M059J (cell line): ENCODE measurements at regions not wholly inside any gene's neighbourhood (a gene's known extent, or its start where the extent isn't known, plus 50 kb on each side); places are given as distances from the start of the nearest gene placed in this dataset.

Experiments
- DNase-seq: peaks from one replicate; pipeline ENCODE4 v3.0.0-alpha.2; 2012; ENCODE audit warnings: low read depth

- DNase-seq, result no peak
These were observed 63.8 kb upstream of the IL1R1 start for GRCh38 chr2:102078773-102079172.

DNA sequence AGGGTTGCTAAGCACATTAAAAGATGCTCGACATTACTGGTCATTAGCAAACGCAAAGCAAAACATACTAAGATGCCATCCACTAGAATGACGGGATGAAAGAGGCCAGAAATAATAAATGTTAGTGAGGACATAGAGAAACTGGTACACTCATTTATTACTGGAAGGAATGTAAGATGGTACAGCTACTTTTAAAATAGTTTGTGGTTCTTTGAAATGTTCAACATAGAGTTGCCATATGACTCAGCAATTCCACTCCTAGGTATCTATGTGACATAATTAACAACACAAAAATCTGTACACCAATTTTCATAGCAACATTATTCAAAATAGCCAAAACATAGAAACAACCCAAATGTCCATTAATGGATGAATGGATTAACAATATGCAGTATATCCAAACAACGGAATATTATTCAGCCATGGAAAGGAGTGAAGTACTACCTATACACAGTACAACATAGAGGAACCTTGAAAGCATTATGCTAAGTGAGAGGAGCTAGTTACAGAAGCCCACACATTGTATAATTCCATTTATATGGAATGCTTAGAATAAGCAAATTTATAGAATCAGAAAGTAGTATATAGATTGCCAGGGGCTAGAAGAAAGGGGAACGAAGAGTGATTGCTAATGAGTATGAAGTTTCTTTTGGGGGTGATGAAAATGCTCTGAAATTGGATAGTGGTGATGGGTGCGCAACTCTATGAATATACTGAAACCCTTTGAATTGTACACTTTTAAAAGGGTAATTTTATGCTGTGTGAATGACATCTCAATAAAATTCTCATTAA lies 61.9 kb upstream of the IL1R1 start:
- peak; percentile 89 for DNase-seq

DNA sequence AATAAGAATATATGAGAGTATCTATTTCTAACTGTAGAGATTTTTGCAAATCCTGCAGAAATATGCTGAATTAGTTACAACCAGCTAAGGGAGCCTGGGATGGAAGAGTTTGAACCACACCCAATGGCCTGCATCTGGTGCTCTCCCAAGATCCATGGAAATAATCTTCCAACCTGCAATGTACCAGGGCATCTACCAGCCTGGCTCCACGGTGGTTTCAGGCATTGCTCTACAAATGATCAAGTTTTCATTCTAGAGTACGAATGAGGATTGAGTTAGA lies 61.4 kb upstream of the IL1R1 start:
- DNase-seq, result no peak

GRCh38 chr2:102081606-102082005 lies 60.9 kb upstream of the IL1R1 start:
- DNase-seq, result no peak

GRCh38 chr2:102082571-102083392 lies 59.8 kb upstream of the IL1R1 start:
- DNase-seq, result peak; percentile 84

DNA sequence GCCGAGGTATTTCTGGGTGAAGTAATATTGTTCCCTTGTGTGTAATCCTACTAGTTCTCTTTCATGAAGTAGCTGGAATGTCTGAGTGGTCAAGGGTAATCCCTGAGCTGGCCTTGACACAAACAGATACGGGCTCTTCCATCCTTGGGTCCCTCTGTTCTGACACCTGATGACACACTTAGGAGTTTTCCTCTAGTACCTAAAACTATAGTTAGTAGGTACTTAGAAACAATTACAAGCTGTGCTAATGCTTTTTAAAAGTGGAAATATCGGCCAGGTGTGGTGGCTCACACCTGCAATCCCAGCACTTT lies 59.2 kb upstream of the IL1R1 start:
- DNase-seq, result no peak

DNA sequence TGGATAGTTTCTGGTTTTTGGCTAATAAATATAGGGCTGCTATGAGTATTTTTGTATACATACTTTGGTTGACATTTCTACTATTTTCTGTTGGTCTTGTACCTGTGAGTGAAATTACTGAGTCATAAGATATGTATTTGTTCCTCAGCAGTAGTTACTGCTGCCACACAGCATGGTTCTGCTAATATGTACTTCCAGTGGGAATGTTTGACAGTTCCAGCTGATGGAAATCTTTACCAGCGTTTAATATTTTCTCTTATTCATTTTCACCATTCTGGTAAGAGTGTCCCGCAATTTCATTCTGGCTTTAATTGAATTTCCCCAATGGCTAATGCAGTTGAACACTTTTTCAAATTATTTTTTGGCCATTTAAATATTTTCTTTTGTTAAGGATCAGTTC lies 57.9 kb upstream of the IL1R1 start:
- DNase-seq, result no peak

GRCh38 chr2:102085238-102085637 lies 57.3 kb upstream of the IL1R1 start:
- no peak for DNase-seq

GRCh38 chr2:102086150-102086872 lies 56.2 kb upstream of the IL1R1 start:
- DNase-seq, result no peak

- DNase-seq, result no peak
These were observed 51.4 kb upstream of the IL1R1 start for GRCh38 chr2:102091121-102091520.

DNA sequence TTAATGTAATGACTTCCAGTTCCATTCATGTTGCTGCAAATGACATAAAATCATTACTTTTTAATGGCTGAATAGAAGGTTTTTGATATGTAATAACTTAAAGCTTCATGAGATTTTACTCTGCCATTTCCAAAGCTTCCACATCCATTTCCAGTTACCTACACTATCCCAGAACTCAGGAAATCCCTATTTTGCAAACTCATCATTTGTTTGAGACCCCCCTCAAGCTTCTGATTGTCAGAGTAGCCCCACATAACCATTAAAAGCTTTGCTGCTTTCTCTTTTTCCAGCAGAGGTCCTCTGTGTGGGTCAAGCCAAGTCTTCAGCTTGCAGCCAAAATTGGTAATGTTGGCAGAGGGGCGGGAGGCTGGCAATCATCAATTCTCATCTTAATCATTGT lies 50.6 kb upstream of the IL1R1 start:
- no peak for DNase-seq

DNA sequence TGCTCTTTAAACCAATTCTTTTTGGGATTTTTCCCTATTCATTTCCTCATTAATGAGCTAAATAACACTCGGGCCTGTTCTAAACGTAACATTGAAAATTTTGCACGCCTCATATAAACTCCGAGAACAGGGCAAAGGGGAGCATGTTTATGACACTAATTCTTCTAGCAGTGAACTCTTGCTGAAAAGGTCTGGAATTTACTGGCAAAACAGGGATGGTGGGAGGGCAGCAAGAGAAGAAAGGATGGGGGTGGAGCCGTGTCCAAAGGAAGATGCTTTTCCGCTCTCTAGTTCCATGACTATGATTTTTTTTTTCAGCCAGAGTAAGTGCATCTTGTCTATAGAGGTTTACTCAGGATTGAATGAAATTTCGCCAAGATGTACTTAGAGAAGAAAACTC lies 50.0 kb upstream of the IL1R1 start:
- DNase-seq, result no peak
